Lower leg skin (tissue), 3 donors: ENCODE measurements at regions not wholly inside any gene's neighbourhood (a gene's known extent, or its start where the extent isn't known, plus 50 kb on each side); places are given as distances from the start of the nearest gene placed in this dataset.

Source experiments
- CTCF ChIP-seq, 3 donors: fragments of 450-650 bp; IDR thresholded peaks; one replicate each; pipeline ENCODE4 v1.5.1; 2016; ENCODE audit warnings: antibody characterized with exemption in 3 of 3, mild to moderate bottlenecking in 3 of 3, moderate library complexity in 2 of 3
- POLR2A ChIP-seq, 2 donors: fragments of 450-650 bp; IDR thresholded peaks; one replicate each; pipeline ENCODE4 v1.6.1; 2016 to 2017; ENCODE audit warnings: antibody characterized with exemption in 2 of 2, mild to moderate bottlenecking in 1 of 2, moderate library complexity in 1 of 2

- no peak for TF ChIP-seq CTCF (IDR thresholded peaks at IDR 0.05)
- no peak for TF ChIP-seq POLR2A (IDR thresholded peaks at IDR 0.05)
Measured at GRCh38 chr13:107883561-107884175, 331.7 kb downstream of the LIG4 start.
